Osteoblast (primary cell): ENCODE measurements at regions not wholly inside any gene's neighbourhood (a gene's known extent, or its start where the extent isn't known, plus 50 kb on each side); places are given as distances from the start of the nearest gene placed in this dataset.

ENCODE experiments used
- DNase-seq: peaks from one replicate; pipeline ENCODE4 v3.0.0; 2011; ENCODE audit warnings: low spot score, mixed read lengths; ENCODE audit not compliant: insufficient read length; ENCODE audit errors: missing footprints
- H2AFZ ChIP-seq: 2 replicates; pipeline ENCODE4 v1.6.0; 2011; ENCODE audit warnings: mild to moderate bottlenecking, low read length
- H3K27ac ChIP-seq: 2 replicates; pipeline ENCODE4 v1.5.1; 2011; ENCODE audit warnings: mild to moderate bottlenecking, low read depth, low read length, moderate library complexity
- H3K27me3 ChIP-seq: 2 replicates; pipeline ENCODE4 v1.6.0; 2012; ENCODE audit warnings: mild to moderate bottlenecking, control low read depth, inconsistent platforms, low read length, moderate library complexity; ENCODE audit not compliant: insufficient read depth
- H3K36me3 ChIP-seq: 2 replicates; pipeline ENCODE4 v1.5.1; 2011; ENCODE audit warnings: mild to moderate bottlenecking, low read length, control low read depth, moderate library complexity; ENCODE audit not compliant: insufficient read depth
- H3K4me1 ChIP-seq: 2 replicates; pipeline ENCODE4 v1.5.1; 2011; ENCODE audit warnings: mild to moderate bottlenecking, low read length, control low read depth, moderate library complexity; ENCODE audit not compliant: insufficient read depth
- H3K4me2 ChIP-seq: 2 replicates; pipeline ENCODE4 v1.6.0; 2011; ENCODE audit warnings: mild to moderate bottlenecking, low read length; ENCODE audit not compliant: insufficient read depth
- H3K4me3 ChIP-seq: fragments of 200-600 bp; sonication (generic); 3 replicates; pipeline ENCODE4 v1.5.1; 2012; ENCODE audit warnings: mild to moderate bottlenecking, low read length, inconsistent platforms; ENCODE audit not compliant: insufficient read depth
- H3K79me2 ChIP-seq: 2 replicates; pipeline ENCODE4 v1.6.0; 2012; ENCODE audit warnings: mild to moderate bottlenecking, low read length, control low read depth, inconsistent platforms; ENCODE audit not compliant: insufficient read depth
- H3K9me3 ChIP-seq: 2 replicates; pipeline ENCODE4 v1.5.1; 2011; ENCODE audit warnings: low read depth, low read length, control low read depth
- H4K20me1 ChIP-seq: 2 replicates; pipeline ENCODE4 v1.6.0; 2012; ENCODE audit warnings: mild to moderate bottlenecking, low read length, control low read depth; ENCODE audit not compliant: insufficient read depth
- CTCF ChIP-seq: IDR thresholded peaks from 2 replicates; pipeline ENCODE4 v1.5.1; 2011; ENCODE audit warnings: mild to moderate bottlenecking, low read depth, low read length, moderate library complexity; ENCODE audit errors: extremely low read depth

GRCh38 chr12:90199006-90199405 is 490.4 kb upstream of the ATP2B1 start:
- H3K4me1 ChIP-seq: no peaks in the 10 kb centered on the region
- no peaks in the 10 kb centered on the region for H3K9me3 ChIP-seq
- H4K20me1 ChIP-seq: no peaks in the 10 kb centered on the region
- TF ChIP-seq CTCF: no peak
- no peaks in the 10 kb centered on the region for H3K27me3 ChIP-seq
- DNase-seq: no peak
- no peak overlapping the region for H3K4me3 ChIP-seq
- H3K79me2 ChIP-seq: no peaks in the 10 kb centered on the region
- H2AFZ ChIP-seq: peak overlapping the region; percentile 59
- no peaks in the 10 kb centered on the region for H3K36me3 ChIP-seq
- no peak overlapping the region for H3K27ac ChIP-seq
- no peak overlapping the region for H3K4me2 ChIP-seq

GRCh38 chr12:90193500-90193899 is 484.9 kb upstream of the ATP2B1 start:
- H3K9me3 ChIP-seq: no peaks in the 10 kb centered on the region
- no peak overlapping the region for H3K27ac ChIP-seq
- no peak for TF ChIP-seq CTCF
- H3K4me3 ChIP-seq: no peak overlapping the region
- H3K27me3 ChIP-seq: no peaks in the 10 kb centered on the region
- H3K4me2 ChIP-seq: no peak overlapping the region
- no peak for DNase-seq
- no peaks in the 10 kb centered on the region for H4K20me1 ChIP-seq
- no peak overlapping the region for H2AFZ ChIP-seq
- H3K36me3 ChIP-seq: no peaks in the 10 kb centered on the region
- H3K79me2 ChIP-seq: no peaks in the 10 kb centered on the region
- no peaks in the 10 kb centered on the region for H3K4me1 ChIP-seq

GRCh38 chr12:90188857-90189256 is 480.2 kb upstream of the ATP2B1 start:
- no peak for TF ChIP-seq CTCF
- H2AFZ ChIP-seq: no peak overlapping the region
- no peaks in the 10 kb centered on the region for H3K4me1 ChIP-seq
- H3K4me2 ChIP-seq: no peak overlapping the region
- H3K4me3 ChIP-seq: no peak overlapping the region
- no peaks in the 10 kb centered on the region for H3K36me3 ChIP-seq
- H3K27me3 ChIP-seq: no peaks in the 10 kb centered on the region
- H3K79me2 ChIP-seq: no peaks in the 10 kb centered on the region
- no peak overlapping the region for H3K27ac ChIP-seq
- no peaks in the 10 kb centered on the region for H3K9me3 ChIP-seq
- DNase-seq: no peak
- H4K20me1 ChIP-seq: no peaks in the 10 kb centered on the region

DNA sequence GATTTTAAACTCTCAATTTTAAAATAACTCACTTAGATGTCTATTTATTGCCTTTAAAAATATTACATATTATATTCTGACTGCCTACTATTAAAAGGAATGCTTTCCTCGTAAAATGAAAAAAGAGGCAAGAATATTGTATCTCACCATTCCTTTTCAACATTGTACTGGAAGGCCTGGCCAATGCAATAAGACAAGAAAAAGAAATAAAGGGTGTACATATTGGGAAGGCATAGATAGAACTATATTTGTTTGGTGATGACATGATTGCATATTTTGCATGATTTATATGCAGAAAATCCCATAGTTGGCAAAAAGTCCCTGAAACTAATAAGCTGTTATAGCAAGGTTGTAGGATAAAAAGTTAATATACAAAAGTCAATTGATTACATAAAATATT is 474.6 kb upstream of the ATP2B1 start:
- H3K4me3 ChIP-seq: no peak overlapping the region
- no peaks in the 10 kb centered on the region for H3K36me3 ChIP-seq
- DNase-seq: no peak
- no peak overlapping the region for H3K4me2 ChIP-seq
- H3K4me1 ChIP-seq: no peaks in the 10 kb centered on the region
- no peaks in the 10 kb centered on the region for H4K20me1 ChIP-seq
- no peak for TF ChIP-seq CTCF
- H3K79me2 ChIP-seq: no peaks in the 10 kb centered on the region
- peaks cover 3% of the 10 kb centered on the region for H3K9me3 ChIP-seq
- no peak overlapping the region for H3K27ac ChIP-seq
- no peak overlapping the region for H2AFZ ChIP-seq
- no peaks in the 10 kb centered on the region for H3K27me3 ChIP-seq
